H1 (cell line): ENCODE measurements at regions not wholly inside any gene's neighbourhood (a gene's known extent, or its start where the extent isn't known, plus 50 kb on each side); places are given as distances from the start of the nearest gene placed in this dataset.

ENCODE experiments used
- CTCF ChIA-PET: fragments of 300-600 bp; sonication (Branson Sonifier 250); formaldehyde crosslinking; loops from one replicate; lab custom pipeline; 2021; ENCODE audit not compliant: partially characterized antibody; lab: Charles Lee
- POLR2A ChIA-PET: fragments of 300-600 bp; sonication (Branson Sonifier 250); formaldehyde crosslinking; loops from one replicate; lab custom pipeline; 2021; ENCODE audit warnings: inconsistent platforms; ENCODE audit not compliant: partially characterized antibody; lab: Charles Lee
- DNase-seq, 2 experiments: peaks; one replicate each; pipeline versions ENCODE4 v3.0.0 to v3.0.0-alpha.2; 2010 to 2022; ENCODE audit warnings: low spot score in 2 of 2, low read depth in 1 of 2, mixed read lengths in 1 of 2
- FAIRE-seq: peaks from 2 replicates; lab custom pipeline; 2011; peaks lifted over from hg19 to GRCh38; lab: Jason Lieb, UNC
- H2AFZ ChIP-seq: 2 replicates; pipeline ENCODE4 v1.8.1; 2012; ENCODE audit warnings: low read length, inconsistent platforms
- H2AK5ac ChIP-seq: 2 replicates; pipeline ENCODE4 v1.6.1; 2013; ENCODE audit warnings: low read depth, low read length
- H2BK120ac ChIP-seq: replicated peaks from 2 replicates; pipeline ENCODE3; 2013; ENCODE audit warnings: low read depth, low read length, inconsistent platforms
- H2BK12ac ChIP-seq: 2 replicates; pipeline ENCODE4 v1.6.1; 2013; ENCODE audit warnings: low read depth, low read length
- H2BK15ac ChIP-seq: 2 replicates; pipeline ENCODE4 v1.6.1; 2013; ENCODE audit warnings: low read length
- H2BK20ac ChIP-seq: 2 replicates; pipeline ENCODE4 v1.6.1; 2013; ENCODE audit warnings: low read length
- H2BK5ac ChIP-seq: 2 replicates; pipeline ENCODE4 v1.6.1; 2013; ENCODE audit warnings: low read depth, low read length
- H3K14ac ChIP-seq: 2 replicates; pipeline ENCODE4 v1.6.1; 2013; ENCODE audit warnings: inconsistent platforms; ENCODE audit not compliant: insufficient read length
- H3K18ac ChIP-seq: 2 replicates; pipeline ENCODE4 v1.6.1; 2013; ENCODE audit warnings: low read length; ENCODE audit errors: extremely low read depth
- H3K23ac ChIP-seq: 2 replicates; pipeline ENCODE4 v1.6.1; 2013; ENCODE audit warnings: inconsistent platforms; ENCODE audit not compliant: insufficient read length
- H3K23me2 ChIP-seq: 2 replicates; pipeline ENCODE4 v1.6.1; 2013; ENCODE audit warnings: low read depth, low read length
- H3K27ac ChIP-seq: 2 replicates; pipeline ENCODE4 v1.6.1; 2011; ENCODE audit warnings: low read depth, low read length, inconsistent platforms
- H3K27me3 ChIP-seq, 4 experiments: replicated peaks in 1 of 4; 1 replicate in 1 of 4; 2 replicates in 3 of 4; pipeline versions ENCODE4 v1.6.1 to v1.8.1; 2011 to 2013; ENCODE audit warnings: low read length in 3 of 4, mild to moderate bottlenecking in 3 of 4, inconsistent platforms in 2 of 4, mixed read lengths in 2 of 4, moderate library complexity in 1 of 4; ENCODE audit not compliant: control insufficient read depth in 3 of 4, insufficient read depth in 3 of 4; ENCODE audit errors: extremely low read depth in 1 of 4
- H3K36me3 ChIP-seq, 4 experiments: 2 replicates each; pipeline versions ENCODE4 v1.6.1 to v1.8.1; 2011 to 2013; ENCODE audit warnings: mild to moderate bottlenecking in 4 of 4, low read length in 3 of 4, moderate library complexity in 2 of 4, control low read depth in 1 of 4, inconsistent platforms in 1 of 4; ENCODE audit not compliant: insufficient read depth in 4 of 4, control insufficient read depth in 2 of 4
- H3K4ac ChIP-seq: replicated peaks from 2 replicates; pipeline ENCODE3; 2013; ENCODE audit warnings: low read length, low read depth, mixed read lengths, inconsistent platforms; ENCODE audit not compliant: insufficient read length
- H3K4me1 ChIP-seq, 4 experiments: replicated peaks in 1 of 4; 1 replicate in 1 of 4; 2 replicates in 3 of 4; pipeline versions ENCODE4 v1.6.1 to v1.8.1; 2011 to 2013; ENCODE audit warnings: low read length in 3 of 4, inconsistent platforms in 2 of 4, mixed read lengths in 1 of 4; ENCODE audit not compliant: insufficient read depth in 4 of 4, control insufficient read depth in 3 of 4
- H3K4me2 ChIP-seq, 2 experiments: 2 replicates each; pipeline versions ENCODE4 v1.6.1 to v1.8.1; 2011 to 2013; ENCODE audit warnings: low read depth in 2 of 2, low read length in 2 of 2, control low read depth in 1 of 2, inconsistent platforms in 1 of 2, mild to moderate bottlenecking in 1 of 2; ENCODE audit not compliant: insufficient read depth in 1 of 2
- H3K4me3 ChIP-seq, 4 experiments: fragments of 200-600, 300-600 bp in 1 of 4; sonication (generic), shearing (Covaris generic), sonication (Bioruptor Twin) in 1 of 4; 2 replicates each; pipeline versions ENCODE4 v1.5.1 to v1.8.1; 2011 to 2016; ENCODE audit warnings: low read length in 4 of 4, low read depth in 3 of 4, control low read depth in 2 of 4, inconsistent platforms in 2 of 4, mild to moderate bottlenecking in 2 of 4, mixed read lengths in 1 of 4, moderate library complexity in 1 of 4; ENCODE audit not compliant: insufficient read depth in 2 of 4; ENCODE audit errors: extremely low read depth in 1 of 4
- H3K56ac ChIP-seq: replicated peaks from 2 replicates; pipeline ENCODE3; 2013; ENCODE audit warnings: low read depth, mild to moderate bottlenecking, mixed read lengths, low read length, inconsistent platforms; ENCODE audit not compliant: insufficient read length
- H3K79me1 ChIP-seq: 2 replicates; pipeline ENCODE4 v1.6.1; 2013; ENCODE audit warnings: low read depth, low read length, control low read depth
- H3K79me2 ChIP-seq, 2 experiments: 2 replicates each; pipeline versions ENCODE4 v1.6.1 to v1.8.1; 2012 to 2013; ENCODE audit warnings: low read length in 2 of 2, mild to moderate bottlenecking in 2 of 2, inconsistent platforms in 1 of 2; ENCODE audit not compliant: insufficient read depth in 2 of 2, control insufficient read depth in 1 of 2
- H3K9ac ChIP-seq, 4 experiments: replicated peaks in 1 of 4; 1 replicate in 1 of 4; 2 replicates in 3 of 4; pipeline versions ENCODE4 v1.6.1 to v1.8.1; 2011 to 2013; ENCODE audit warnings: low read depth in 3 of 4, low read length in 3 of 4, control low read depth in 2 of 4, mild to moderate bottlenecking in 2 of 4, moderate library complexity in 2 of 4, inconsistent platforms in 1 of 4; ENCODE audit errors: extremely low read depth in 1 of 4
- H3K9me3 ChIP-seq, 2 experiments: 2 replicates each; pipeline versions ENCODE4 v1.6.1 to v1.8.1; 2012 to 2013; ENCODE audit warnings: mild to moderate bottlenecking in 2 of 2, moderate library complexity in 2 of 2, control low read depth in 1 of 2, inconsistent platforms in 1 of 2, low read depth in 1 of 2, low read length in 1 of 2, mixed read lengths in 1 of 2; ENCODE audit not compliant: insufficient read depth in 2 of 2
- H4K20me1 ChIP-seq, 2 experiments: replicated peaks in 1 of 2; 2 replicates each; pipeline versions ENCODE3 to v1.8.1; 2011 to 2013; ENCODE audit warnings: inconsistent platforms in 2 of 2, low read length in 2 of 2, mild to moderate bottlenecking in 1 of 2; ENCODE audit not compliant: insufficient read depth in 2 of 2, control insufficient read depth in 1 of 2
- H4K5ac ChIP-seq: 2 replicates; pipeline ENCODE4 v1.6.1; 2013; ENCODE audit warnings: low read length, low read depth, mixed read lengths, inconsistent platforms; ENCODE audit not compliant: insufficient read length
- H4K8ac ChIP-seq: 2 replicates; pipeline ENCODE4 v1.8.0; 2013; ENCODE audit warnings: mild to moderate bottlenecking, moderate library complexity, low read length, inconsistent platforms; ENCODE audit not compliant: insufficient read depth; ENCODE audit errors: extremely low read depth
- H4K91ac ChIP-seq: replicated peaks from 2 replicates; pipeline ENCODE3; 2013; ENCODE audit warnings: low read length, mixed read lengths, inconsistent platforms; ENCODE audit not compliant: insufficient read length
- CTBP2 ChIP-seq: IDR thresholded peaks from 2 replicates; pipeline ENCODE4 v1.7.0; 2011; ENCODE audit warnings: borderline replicate concordance, mild to moderate bottlenecking, moderate library complexity, mixed read lengths, low read length; ENCODE audit not compliant: insufficient read depth, insufficient read length
- CTCF ChIP-seq, 3 experiments: IDR thresholded peaks; 1 replicate in 2 of 3; 2 replicates in 1 of 3; pipeline versions ENCODE4 v1.5.1 to v1.6.1; 2011; ENCODE audit warnings: low read length in 3 of 3, mild to moderate bottlenecking in 3 of 3, inconsistent platforms in 2 of 3, low read depth in 1 of 3, moderate library complexity in 1 of 3; ENCODE audit not compliant: insufficient read depth in 1 of 3; ENCODE audit errors: control extremely low read depth in 1 of 3
- GABPA ChIP-seq: IDR thresholded peaks from 2 replicates; pipeline ENCODE4 v1.6.1; 2011; ENCODE audit warnings: mild to moderate bottlenecking, low read length, moderate library complexity, borderline replicate concordance; ENCODE audit not compliant: insufficient read depth
- KDM5A ChIP-seq: fragments of 200-600 bp; IDR thresholded peaks from 2 replicates; pipeline ENCODE4 v1.7.1; 2012; ENCODE audit warnings: mild to moderate bottlenecking, low read length, inconsistent platforms, mixed read lengths
- RFX5 ChIP-seq: IDR thresholded peaks from 2 replicates; pipeline ENCODE4 v1.6.1; 2011; ENCODE audit warnings: low read depth, low read length, improper control_type of control experiment, borderline replicate concordance
- SIRT6 ChIP-seq: IDR thresholded peaks from one replicate; pipeline ENCODE4 v1.7.1; 2012; ENCODE audit warnings: low read length, inconsistent platforms
- WGBS, 2 experiments: shearing (Covaris generic) in 1 of 2; methylation state at CpG; one replicate each; pipeline versions ENCODE4 v1.1.6 to v1.1.7; 2013 to 2015; ENCODE audit warnings: low lambda C conversion rate in 2 of 2, mixed read lengths in 2 of 2, inconsistent platforms in 1 of 2, low coverage in 1 of 2, missing lambda C conversion rate in 1 of 2; ENCODE audit not compliant: insufficient replicate concordance in 2 of 2, insufficient coverage in 1 of 2, insufficient read length in 1 of 2; ENCODE audit errors: extremely low coverage in 1 of 2, missing lambda C conversion rate in 1 of 2; 5-methylcytosine and 5-hydroxymethylcytosine counted together
- TF ChIP-seq, protein P1 (sequence below): IDR thresholded peaks from 2 replicates; pipeline ENCODE4 v1.6.1; 2012; ENCODE audit warnings: inconsistent platforms

DNA sequence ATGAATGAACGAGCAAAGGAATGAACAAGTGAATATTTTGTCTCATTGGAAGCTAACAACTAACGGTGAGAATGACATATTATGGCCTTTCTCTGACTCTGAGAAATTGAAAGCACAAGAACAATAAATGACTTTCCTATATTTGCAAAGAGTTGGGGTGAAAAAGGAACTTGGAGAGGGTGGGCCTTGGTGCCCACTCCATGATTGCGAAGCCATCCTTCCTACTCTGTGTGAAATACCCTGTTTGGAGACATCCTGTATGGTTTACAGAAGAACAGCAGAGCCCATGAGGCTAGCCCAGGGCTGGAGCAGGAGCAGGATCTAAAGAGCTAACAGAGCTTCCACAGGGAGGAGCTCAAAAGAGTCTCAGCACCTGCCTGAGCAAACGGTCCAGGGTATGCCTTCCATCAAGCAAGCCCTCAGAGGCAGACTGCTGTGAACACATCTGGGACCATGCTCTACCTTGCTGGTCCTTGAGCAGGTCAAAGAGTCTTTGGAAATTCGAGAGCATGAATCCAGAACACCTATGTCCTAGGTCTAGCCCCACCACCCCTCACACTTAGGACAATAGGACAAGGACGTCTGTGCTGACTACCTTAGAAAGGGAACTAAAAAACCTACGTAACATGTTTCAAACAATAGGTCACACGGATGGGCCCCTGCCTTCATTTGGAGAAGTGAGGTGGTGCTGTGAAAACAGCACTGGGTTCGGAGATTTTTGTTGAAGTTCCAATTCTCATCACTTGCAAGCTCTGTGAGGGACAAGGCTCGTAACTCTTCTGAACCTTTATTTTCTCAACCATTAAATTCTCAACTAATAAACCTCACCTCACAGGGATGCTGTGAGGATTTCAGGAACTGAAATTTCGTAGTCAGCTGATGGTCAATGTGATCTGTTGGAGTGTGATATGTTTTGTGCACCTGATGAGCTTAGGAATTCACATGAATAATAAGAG, 377.4 kb downstream of the RRAGC start:
- peaks cover 0 to 3% (median 0%) of the 10 kb centered on the region in 4 experiments; a peak in 3 of 7 replicates for H3K27me3 ChIP-seq
- no peak overlapping the region for H3K18ac ChIP-seq
- peak overlapping the region; percentile 23; the same call in 1 of the 2 replicates for H2BK12ac ChIP-seq
- H3K56ac ChIP-seq, result no peak overlapping the region
- no peak overlapping the region for H2AFZ ChIP-seq
- H2BK5ac ChIP-seq, result no peak overlapping the region
- DNase-seq (no peak), FAIRE-seq (no peak)
- H3K23me2 ChIP-seq, result peaks cover 2% of the 10 kb centered on the region; the same call in 1 of the 2 replicates
- no peak overlapping the region for H3K4me3 ChIP-seq
- H3K23ac ChIP-seq, result no peak overlapping the region
- no peak overlapping the region for H3K4me2 ChIP-seq
- no peaks in the 10 kb centered on the region for H3K79me2 ChIP-seq
- no peak overlapping the region for H2AK5ac ChIP-seq
- WGBS, 2 experiments, result 88% methylated on average over 11 of the region's 11 CpGs; no CpG with 5 or more reads in 1 of the 2 experiments
- CTCF ChIA-PET, result interaction anchor here (0.6 to 2.5 kb wide), 9 partner anchors 9 to 456 kb away, joined by 3 to 12 read pairs (median 3); no protein-coding TSS in a partner anchor
- peak overlapping the region; percentile 13; the same call in 1 of the 2 replicates for H2BK20ac ChIP-seq
- POLR2A ChIA-PET, result interaction anchor here (0.9 to 1.7 kb wide), 4 partner anchors 29 to 444 kb away, joined by 3 to 5 read pairs (median 3); no protein-coding TSS in a partner anchor
- no peak overlapping the region for H2BK15ac ChIP-seq
- no peaks in the 10 kb centered on the region for H3K36me3 ChIP-seq
- H3K9ac ChIP-seq, result no peak overlapping the region
- no peaks in the 10 kb centered on the region for H4K20me1 ChIP-seq
- H3K14ac ChIP-seq, result no peak overlapping the region
- H3K79me1 ChIP-seq, result no peaks in the 10 kb centered on the region
- H3K27ac ChIP-seq, result no peak overlapping the region
- peaks cover 3 to 18% (median 5%) of the 10 kb centered on the region in 4 experiments for H3K4me1 ChIP-seq
- no peak overlapping the region for H4K5ac ChIP-seq
- H4K8ac ChIP-seq, result no peak overlapping the region
- H4K91ac ChIP-seq, result no peak overlapping the region
- H2BK120ac ChIP-seq, result no peak overlapping the region
- no peak overlapping the region for H3K4ac ChIP-seq
- H3K9me3 ChIP-seq, result peaks cover 2 to 3% of the 10 kb centered on the region in 2 experiments; a peak in 3 of 4 replicates
- TF ChIP-seq RFX5 (no peak), SIRT6 (no peak), CTBP2 (no peak), GABPA (no peak), CTCF (IDR thresholded peaks at IDR 0.05; ENCODE audit: control extremely low read depth in 1 of 3, insufficient read depth in 1 of 3, low read depth in 1 of 3, low read length in 3 of 3) (no peak), KDM5A (no peak)
- TF ChIP-seq, protein P1, sequence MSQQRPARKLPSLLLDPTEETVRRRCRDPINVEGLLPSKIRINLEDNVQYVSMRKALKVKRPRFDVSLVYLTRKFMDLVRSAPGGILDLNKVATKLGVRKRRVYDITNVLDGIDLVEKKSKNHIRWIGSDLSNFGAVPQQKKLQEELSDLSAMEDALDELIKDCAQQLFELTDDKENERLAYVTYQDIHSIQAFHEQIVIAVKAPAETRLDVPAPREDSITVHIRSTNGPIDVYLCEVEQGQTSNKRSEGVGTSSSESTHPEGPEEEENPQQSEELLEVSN, result no peak
